ENCODE measurements at regions not wholly inside any gene's neighbourhood (a gene's known extent, or its start where the extent isn't known, plus 50 kb on each side); places are given as distances from the start of the nearest gene placed in this dataset.
A peak's percentile ranks its signal among the peaks of the same experiment; 100 is the strongest.

DNA sequence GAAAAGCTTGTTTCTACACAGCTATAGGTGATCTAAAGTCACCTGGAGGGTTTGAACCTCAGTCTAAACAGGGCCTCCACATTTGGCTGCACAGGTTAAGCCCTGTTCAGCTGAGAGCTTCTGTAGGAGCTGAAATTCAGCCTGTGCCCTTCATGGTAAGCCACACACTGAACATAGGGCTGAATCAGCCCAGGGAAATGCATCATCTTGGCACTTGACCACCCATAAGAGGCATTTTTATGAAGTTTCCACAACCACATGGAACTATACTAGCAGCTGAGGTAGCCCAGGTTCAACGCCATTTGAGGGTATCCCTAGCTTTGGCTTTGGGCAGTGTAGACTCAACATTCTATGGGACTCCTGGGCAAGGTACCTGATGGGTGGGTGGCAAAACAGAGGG lies 126.8 kb downstream of the FAM174B start:
- H3K27ac ChIP-seq = no peak overlapping the region
- TF ChIP-seq, protein P1, sequence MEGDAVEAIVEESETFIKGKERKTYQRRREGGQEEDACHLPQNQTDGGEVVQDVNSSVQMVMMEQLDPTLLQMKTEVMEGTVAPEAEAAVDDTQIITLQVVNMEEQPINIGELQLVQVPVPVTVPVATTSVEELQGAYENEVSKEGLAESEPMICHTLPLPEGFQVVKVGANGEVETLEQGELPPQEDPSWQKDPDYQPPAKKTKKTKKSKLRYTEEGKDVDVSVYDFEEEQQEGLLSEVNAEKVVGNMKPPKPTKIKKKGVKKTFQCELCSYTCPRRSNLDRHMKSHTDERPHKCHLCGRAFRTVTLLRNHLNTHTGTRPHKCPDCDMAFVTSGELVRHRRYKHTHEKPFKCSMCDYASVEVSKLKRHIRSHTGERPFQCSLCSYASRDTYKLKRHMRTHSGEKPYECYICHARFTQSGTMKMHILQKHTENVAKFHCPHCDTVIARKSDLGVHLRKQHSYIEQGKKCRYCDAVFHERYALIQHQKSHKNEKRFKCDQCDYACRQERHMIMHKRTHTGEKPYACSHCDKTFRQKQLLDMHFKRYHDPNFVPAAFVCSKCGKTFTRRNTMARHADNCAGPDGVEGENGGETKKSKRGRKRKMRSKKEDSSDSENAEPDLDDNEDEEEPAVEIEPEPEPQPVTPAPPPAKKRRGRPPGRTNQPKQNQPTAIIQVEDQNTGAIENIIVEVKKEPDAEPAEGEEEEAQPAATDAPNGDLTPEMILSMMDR (IDR thresholded peaks at IDR 0.05) = no peak
- no peak for TF ChIP-seq POLR2A (IDR thresholded peaks at IDR 0.05)
- H3K9me3 ChIP-seq = no peaks in the 10 kb centered on the region
- no peak overlapping the region for H3K4me3 ChIP-seq
- DNase-seq (no peak), ATAC-seq (no peak)
- WGBS (ENCODE audit: insufficient coverage, low coverage, low lambda C conversion rate, missing lambda C conversion rate) = no CpG with 5 or more reads among the region's 1 CpG
- H3K27me3 ChIP-seq = no peaks in the 10 kb centered on the region
- H3K4me1 ChIP-seq = no peaks in the 10 kb centered on the region
- H3K36me3 ChIP-seq = no peaks in the 10 kb centered on the region
- intact Hi-C loops (cut with DNase I) = no loop called here

DNA sequence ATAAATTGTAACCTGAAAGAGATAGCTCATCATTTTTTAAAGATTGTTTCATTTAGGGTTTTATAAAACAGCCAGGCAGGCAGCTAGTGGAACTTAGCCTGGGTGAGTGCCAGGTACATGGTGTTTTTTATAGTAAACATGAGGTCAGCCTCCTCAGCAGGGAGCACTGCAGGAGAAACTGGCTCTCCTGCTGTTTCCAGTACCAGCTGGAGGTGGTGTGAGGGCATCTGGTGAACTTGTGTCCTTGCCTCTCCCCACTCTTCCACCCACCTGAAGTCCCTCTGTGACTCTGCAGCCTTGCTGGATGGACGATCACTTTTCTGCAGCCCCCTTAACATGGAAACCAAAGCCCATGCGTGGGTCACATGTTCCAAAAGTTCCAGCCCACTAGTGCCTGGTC lies 128.4 kb downstream of the FAM174B start:
- peak; percentile 58 to 89 (median 66) for ATAC-seq
- no peak overlapping the region for H3K27ac ChIP-seq
- TF ChIP-seq POLR2A (IDR thresholded peaks at IDR 0.05) = no peak
- TF ChIP-seq, protein P1 (IDR thresholded peaks at IDR 0.05) = no peak
- no peaks in the 10 kb centered on the region for H3K9me3 ChIP-seq
- WGBS (ENCODE audit: insufficient coverage, low coverage, low lambda C conversion rate, missing lambda C conversion rate) = 50% methylated on average over 1 of the region's 2 CpGs
- no peak overlapping the region for H3K4me3 ChIP-seq
- intact Hi-C loops (cut with DNase I) = no loop called here
- no peaks in the 10 kb centered on the region for H3K27me3 ChIP-seq
- no peaks in the 10 kb centered on the region for H3K4me1 ChIP-seq
- DNase-seq = peak in 1 of 3 donors; percentile 25
- H3K36me3 ChIP-seq = no peaks in the 10 kb centered on the region

DNA sequence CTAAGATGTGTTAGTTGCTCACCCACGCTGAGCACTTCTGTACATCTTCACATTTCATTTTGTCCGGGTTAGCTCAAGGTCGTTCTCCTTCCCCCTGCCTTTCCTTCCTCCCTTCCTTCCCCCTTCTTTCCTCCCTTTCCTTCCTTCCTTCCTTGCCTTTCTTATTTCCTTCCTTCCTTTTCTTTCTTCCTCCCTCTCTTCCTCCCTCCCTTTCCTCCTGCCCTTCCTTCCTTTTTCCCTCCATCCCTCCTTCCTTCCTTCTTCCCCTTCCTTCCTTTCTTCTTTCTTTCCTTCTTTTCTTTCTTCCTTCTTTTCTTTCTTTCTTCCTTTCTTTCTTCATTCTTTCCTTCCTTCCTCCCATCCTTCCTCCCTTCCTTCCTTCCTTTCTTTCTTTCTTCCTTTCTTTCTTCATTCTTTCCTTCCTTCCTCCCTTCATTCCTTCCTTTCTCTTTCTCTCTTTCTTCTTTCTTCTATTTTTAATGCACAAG lies 129.8 kb downstream of the FAM174B start:
- no peak for DNase-seq
- no peaks in the 10 kb centered on the region for H3K36me3 ChIP-seq
- no peak for ATAC-seq
- no peaks in the 10 kb centered on the region for H3K9me3 ChIP-seq
- 48% methylated on average over 3 of the region's 3 CpGs for WGBS (ENCODE audit: insufficient coverage, low coverage, low lambda C conversion rate, missing lambda C conversion rate)
- TF ChIP-seq, protein P1 (IDR thresholded peaks at IDR 0.05) = no peak
- TF ChIP-seq POLR2A (IDR thresholded peaks at IDR 0.05) = no peak
- no peaks in the 10 kb centered on the region for H3K27me3 ChIP-seq
- intact Hi-C loops (cut with DNase I) = no loop called here
- H3K4me1 ChIP-seq = no peaks in the 10 kb centered on the region
- no peak overlapping the region for H3K27ac ChIP-seq
- H3K4me3 ChIP-seq = no peak overlapping the region

DNA sequence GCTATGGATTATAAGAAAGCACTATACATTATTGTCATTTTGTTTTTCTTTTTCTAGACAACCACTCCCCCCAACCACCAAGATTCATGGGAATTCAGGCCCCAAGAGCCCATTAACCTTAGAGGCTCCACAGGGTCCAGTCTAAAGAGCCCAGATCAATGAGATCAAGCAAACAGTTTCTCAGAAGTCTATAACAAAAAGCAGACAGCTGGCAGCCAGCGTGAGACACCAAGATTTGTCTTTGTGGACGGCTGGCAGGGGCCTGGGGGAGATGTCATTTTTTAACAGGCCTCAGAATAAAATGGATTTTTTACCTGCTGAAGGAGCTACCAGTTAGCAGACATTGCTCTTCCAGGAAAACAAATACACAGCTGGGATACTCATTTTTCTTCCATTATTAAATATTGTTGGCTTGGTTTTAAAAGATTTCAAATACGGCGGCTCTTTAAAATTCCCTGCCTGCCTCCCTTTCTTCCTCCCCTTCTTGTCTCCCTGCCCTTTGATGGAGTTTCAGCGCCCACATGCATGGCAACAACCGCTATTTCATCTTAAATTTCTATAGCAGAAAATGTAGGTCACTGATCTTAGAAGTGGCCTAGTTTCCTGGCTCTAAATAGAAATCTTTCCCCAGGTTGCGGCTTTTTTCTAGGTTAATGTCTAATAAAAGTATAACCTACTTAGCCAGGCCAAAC lies 130.6 kb downstream of the FAM174B start:
- no peak for TF ChIP-seq POLR2A (IDR thresholded peaks at IDR 0.05)
- TF ChIP-seq, protein P1 (IDR thresholded peaks at IDR 0.05) = no peak
- no peak for ATAC-seq
- no peak for DNase-seq
- Histone ChIP-seq H3K27ac (no peak overlapping the region), H3K4me3 (no peak overlapping the region), H3K27me3 (no peaks in the 10 kb centered on the region), H3K36me3 (no peaks in the 10 kb centered on the region), H3K4me1 (no peaks in the 10 kb centered on the region), H3K9me3 (no peaks in the 10 kb centered on the region)
- intact Hi-C loops (cut with DNase I) = loop anchor here in 1 of 2 donors (5.0 kb wide), 1 partner anchor 157 kb away; no protein-coding TSS in a partner anchor
- WGBS (ENCODE audit: insufficient coverage, low coverage, low lambda C conversion rate, missing lambda C conversion rate) = 73% methylated on average over 6 of the region's 7 CpGs
